CD8-positive, alpha-beta memory T cell (primary cell): ENCODE measurements at regions not wholly inside any gene's neighbourhood (a gene's known extent, or its start where the extent isn't known, plus 50 kb on each side); places are given as distances from the start of the nearest gene placed in this dataset.

Experiments used
- CTCF ChIA-PET: fragments of 350-600 bp; sonication (Branson Sonifier 250); formaldehyde crosslinking; loops from one replicate; lab custom pipeline; 2021; ENCODE audit warnings: antibody characterized with exemption; lab: Charles Lee
- POLR2A ChIA-PET: fragments of 350-600 bp; sonication (Branson Sonifier 250); formaldehyde crosslinking; loops from one replicate; lab custom pipeline; 2021; ENCODE audit warnings: antibody characterized with exemption; lab: Charles Lee
- DNase-seq, 5 donors: peaks; one replicate each; pipeline versions ENCODE4 v3.0.0 to v3.0.0-alpha.2; 2020 to 2022; ENCODE audit warnings: mixed read lengths in 1 of 5
- H3K27ac ChIP-seq: one replicate; pipeline ENCODE4 v1.7.0; 2013; ENCODE audit warnings: low read depth, mild to moderate bottlenecking, low read length, moderate library complexity
- H3K27me3 ChIP-seq: 2 replicates; pipeline ENCODE4 v1.7.0; 2013; ENCODE audit warnings: low read length, mild to moderate bottlenecking; ENCODE audit not compliant: insufficient read depth, poor library complexity, severe bottlenecking
- H3K36me3 ChIP-seq: 2 replicates; pipeline ENCODE4 v1.7.0; 2013; ENCODE audit warnings: mild to moderate bottlenecking, low read length, moderate library complexity; ENCODE audit not compliant: insufficient read depth
- H3K4me1 ChIP-seq: 2 replicates; pipeline ENCODE4 v1.7.0; 2013; ENCODE audit warnings: mild to moderate bottlenecking, low read length, moderate library complexity; ENCODE audit not compliant: insufficient read depth
- H3K4me3 ChIP-seq: 2 replicates; pipeline ENCODE4 v1.7.0; 2013; ENCODE audit warnings: mild to moderate bottlenecking, low read length
- H3K9me3 ChIP-seq: 2 replicates; pipeline ENCODE4 v1.7.0; 2013; ENCODE audit warnings: mild to moderate bottlenecking, low read length
- H3K27ac Mint-ChIP-seq, 8 donors: one replicate each; pipeline ENCODE4 v1.8.0; 2020 to 2021; ENCODE audit warnings: mixed read lengths in 8 of 8, mild to moderate bottlenecking in 6 of 8, inconsistent platforms in 3 of 8, moderate library complexity in 3 of 8
- H3K27me3 Mint-ChIP-seq, 2 donors: one replicate each; pipeline ENCODE4 v1.8.0; 2020 to 2021; ENCODE audit warnings: mixed read lengths in 2 of 2, mild to moderate bottlenecking in 1 of 2, moderate library complexity in 1 of 2
- H3K36me3 Mint-ChIP-seq, 3 donors: one replicate each; pipeline ENCODE4 v1.8.0; 2020 to 2021; ENCODE audit warnings: mixed read lengths in 3 of 3, inconsistent platforms in 1 of 3, mild to moderate bottlenecking in 1 of 3
- H3K4me1 Mint-ChIP-seq, 3 donors: one replicate each; pipeline ENCODE4 v1.8.0; 2020 to 2021; ENCODE audit warnings: mixed read lengths in 3 of 3, inconsistent platforms in 1 of 3, mild to moderate bottlenecking in 1 of 3
- H3K4me3 Mint-ChIP-seq, 7 donors: one replicate each; pipeline ENCODE4 v1.8.0; 2020 to 2021; ENCODE audit warnings: mixed read lengths in 7 of 7, mild to moderate bottlenecking in 6 of 7, moderate library complexity in 4 of 7, inconsistent platforms in 2 of 7
- H3K9me3 Mint-ChIP-seq, 5 donors: one replicate each; pipeline ENCODE4 v1.8.0; 2020 to 2022; ENCODE audit warnings: mixed read lengths in 5 of 5, mild to moderate bottlenecking in 3 of 5, moderate library complexity in 2 of 5, inconsistent platforms in 1 of 5

DNA sequence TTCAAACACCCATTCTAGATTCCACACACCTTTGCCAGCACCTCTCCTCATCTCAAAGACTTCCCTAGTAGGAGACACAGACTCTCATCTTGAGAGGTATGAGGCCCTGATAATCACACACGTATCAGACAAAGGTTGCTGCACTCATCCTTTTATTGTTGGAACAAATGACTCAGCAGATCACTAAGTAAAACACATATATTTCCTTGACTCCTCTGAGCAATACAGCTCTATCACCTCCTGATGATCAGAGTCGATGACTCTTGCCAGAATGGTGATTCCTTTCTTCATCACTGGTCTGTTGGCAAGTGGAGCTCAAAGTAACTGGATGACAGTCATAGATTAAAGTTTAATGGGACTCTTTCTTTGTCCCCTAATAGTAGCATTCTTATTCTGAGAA is 1049.2 kb upstream of the ZEB2 start:
- Mint-ChIP-seq H3K27me3 (peaks cover 0 to 2% of the 10 kb centered on the region in 2 donors), H3K36me3 (no peaks in the 10 kb centered on the region), H3K4me3 (no peak overlapping the region), H3K4me1 (no peaks in the 10 kb centered on the region), H3K27ac (no peak overlapping the region), H3K9me3 (peaks cover 0 to 4% (median 2%) of the 10 kb centered on the region in 5 donors)
- no peak overlapping the region for H3K27ac ChIP-seq
- H3K36me3 ChIP-seq = no peaks in the 10 kb centered on the region
- ChIA-PET CTCF (no interaction called here), POLR2A (no interaction called here)
- H3K27me3 ChIP-seq = no peaks in the 10 kb centered on the region
- no peak for DNase-seq
- no peaks in the 10 kb centered on the region for H3K4me1 ChIP-seq
- no peak overlapping the region for H3K4me3 ChIP-seq
- H3K9me3 ChIP-seq = no peaks in the 10 kb centered on the region

DNA sequence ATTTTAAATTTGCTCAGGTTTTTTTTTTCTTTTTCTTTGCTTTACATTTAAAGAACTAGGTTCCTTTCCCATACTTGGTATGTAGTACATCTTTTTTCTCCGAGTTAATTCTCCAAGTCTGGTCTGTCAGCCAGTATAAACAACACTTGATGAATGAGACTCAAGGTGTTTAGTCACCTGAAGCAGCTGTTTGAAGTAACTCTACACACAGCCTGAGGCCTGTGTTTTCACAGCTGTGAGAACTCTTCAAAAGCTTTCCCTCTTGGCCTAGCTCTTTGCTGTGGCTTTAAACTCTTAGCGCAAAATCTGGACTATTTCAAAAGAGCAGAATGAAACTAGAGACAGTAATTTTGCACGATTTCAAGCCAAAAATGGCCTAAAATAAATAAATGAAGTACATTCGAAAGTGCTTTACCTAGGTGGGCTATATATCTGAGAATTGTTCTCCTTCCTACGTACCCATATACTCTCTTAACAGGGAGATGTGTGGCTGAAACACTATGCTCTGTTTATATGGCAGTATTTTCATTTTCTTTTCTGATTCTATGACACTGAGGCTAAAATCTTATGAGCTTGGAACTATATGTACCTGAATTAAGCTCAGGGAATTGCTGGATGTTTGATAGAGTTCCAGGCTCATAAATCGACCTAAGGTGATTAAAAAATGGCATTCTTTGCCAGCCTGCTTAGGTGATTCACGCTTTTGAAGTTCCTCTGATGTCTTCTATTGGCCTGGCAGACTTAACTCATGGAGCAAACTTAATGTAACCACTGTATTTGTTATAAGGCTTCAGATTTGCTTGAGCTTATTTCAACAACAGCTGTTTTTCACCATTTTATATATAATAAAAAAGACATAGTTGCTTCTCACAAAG is 1044.1 kb upstream of the ZEB2 start:
- ChIA-PET POLR2A (no interaction called here), CTCF (no interaction called here)
- Mint-ChIP-seq H3K4me3 (no peak overlapping the region), H3K4me1 (no peaks in the 10 kb centered on the region), H3K27me3 (peaks cover 0 to 2% of the 10 kb centered on the region in 2 donors), H3K27ac (peak overlapping the region in 1 of 8 donors; percentile 61), H3K9me3 (no peaks in the 10 kb centered on the region), H3K36me3 (no peaks in the 10 kb centered on the region)
- no peaks in the 10 kb centered on the region for H3K36me3 ChIP-seq
- H3K9me3 ChIP-seq = no peaks in the 10 kb centered on the region
- no peaks in the 10 kb centered on the region for H3K27me3 ChIP-seq
- DNase-seq = no peak
- no peak overlapping the region for H3K27ac ChIP-seq
- no peak overlapping the region for H3K4me3 ChIP-seq
- no peaks in the 10 kb centered on the region for H3K4me1 ChIP-seq

DNA sequence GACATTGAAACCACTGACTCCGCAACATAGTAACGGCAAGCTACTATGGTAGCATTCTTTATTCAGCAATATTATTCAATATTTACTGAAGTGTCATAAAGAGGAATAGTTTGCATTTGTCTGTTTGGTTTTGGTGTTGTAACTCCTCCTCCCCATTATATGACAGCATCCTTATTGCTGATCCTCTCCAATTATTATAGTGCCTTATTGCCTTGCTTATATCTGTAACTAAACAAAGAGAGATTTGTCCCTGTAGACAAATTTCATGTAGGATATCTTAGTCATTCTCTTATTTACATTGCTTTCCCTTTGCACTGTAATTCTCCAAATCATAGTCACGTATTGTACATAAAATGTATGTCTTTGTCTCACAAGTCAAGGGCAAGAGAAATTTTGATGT is 1041.2 kb upstream of the ZEB2 start:
- H3K4me1 Mint-ChIP-seq = no peaks in the 10 kb centered on the region
- H3K9me3 Mint-ChIP-seq = peaks cover 0 to 1% (median 0%) of the 10 kb centered on the region in 5 donors
- no peaks in the 10 kb centered on the region for H3K9me3 ChIP-seq

DNA sequence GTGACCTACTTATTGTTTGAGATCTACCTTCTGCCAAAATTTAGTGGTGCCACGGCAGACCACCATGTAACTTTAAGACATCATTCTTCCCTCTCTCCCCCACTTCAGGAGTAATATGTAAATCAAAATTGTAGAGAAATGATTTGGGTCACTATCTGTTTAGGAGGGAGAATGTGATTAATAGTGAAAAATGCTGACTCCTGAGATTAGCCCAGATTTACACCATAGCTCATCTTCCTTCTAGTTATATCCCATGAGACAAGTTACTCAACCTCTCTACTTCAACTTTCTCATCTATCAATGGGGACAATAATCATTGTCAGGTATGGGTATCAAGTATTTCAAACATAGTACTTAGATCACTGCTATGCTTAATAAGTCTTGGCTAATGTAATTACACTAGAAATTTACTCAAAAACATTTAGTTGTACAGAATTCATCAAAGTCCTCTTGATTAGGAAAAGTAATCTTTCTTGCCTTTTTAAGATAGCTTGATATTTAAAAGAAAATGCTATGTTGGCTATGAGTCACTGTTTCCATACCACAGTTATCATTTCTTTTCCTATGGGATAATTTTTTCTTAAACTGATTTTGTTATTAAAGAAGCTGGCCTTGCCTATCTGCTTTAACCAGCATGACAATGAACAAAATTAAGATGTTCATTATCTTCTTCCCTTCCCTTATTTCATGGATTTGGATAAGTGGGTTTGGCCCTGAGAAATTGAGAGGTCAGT is 1038.9 kb upstream of the ZEB2 start:
- Mint-ChIP-seq H3K4me1 (no peaks in the 10 kb centered on the region), H3K36me3 (no peaks in the 10 kb centered on the region), H3K27me3 (no peaks in the 10 kb centered on the region), H3K27ac (no peak overlapping the region), H3K4me3 (no peak overlapping the region), H3K9me3 (peaks cover 0 to 2% (median 0%) of the 10 kb centered on the region in 5 donors)
- Histone ChIP-seq H3K27ac (no peak overlapping the region), H3K36me3 (no peaks in the 10 kb centered on the region), H3K9me3 (no peaks in the 10 kb centered on the region), H3K4me3 (no peak overlapping the region), H3K27me3 (no peaks in the 10 kb centered on the region), H3K4me1 (no peaks in the 10 kb centered on the region)
- POLR2A ChIA-PET = no interaction called here
- DNase-seq = no peak
- CTCF ChIA-PET = no interaction called here

More for the DNA sequence above, 1041.2 kb upstream of the ZEB2 start:
- POLR2A ChIA-PET = no interaction called here
- Histone ChIP-seq H3K36me3 (no peaks in the 10 kb centered on the region), H3K4me1 (no peaks in the 10 kb centered on the region), H3K27me3 (no peaks in the 10 kb centered on the region), H3K27ac (no peak overlapping the region), H3K4me3 (no peak overlapping the region)
- H3K36me3 Mint-ChIP-seq = no peaks in the 10 kb centered on the region
- DNase-seq = no peak
- peaks cover 0 to 2% of the 10 kb centered on the region in 2 donors for H3K27me3 Mint-ChIP-seq
- CTCF ChIA-PET = no interaction called here
- no peak overlapping the region for H3K27ac Mint-ChIP-seq
- H3K4me3 Mint-ChIP-seq = no peak overlapping the region

DNA sequence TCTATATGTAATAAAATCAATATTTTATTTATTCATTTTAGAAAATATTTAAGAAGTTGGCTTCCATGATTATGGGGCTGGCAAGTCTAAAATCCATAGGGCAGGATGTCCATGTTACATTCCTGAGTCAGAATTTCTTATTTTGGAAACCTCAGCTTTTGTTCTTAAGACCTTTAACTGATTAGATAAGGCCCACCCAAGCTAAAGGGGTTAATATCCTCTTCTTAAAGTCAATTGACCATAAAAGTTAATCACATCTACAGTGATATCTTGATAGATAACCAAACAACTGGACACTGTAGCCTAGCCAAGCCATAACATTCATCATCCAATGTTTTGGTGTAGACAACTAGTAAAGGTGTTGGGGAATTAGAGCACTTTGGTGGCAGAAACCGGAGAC is 1035.4 kb upstream of the ZEB2 start:
- no peak overlapping the region for H3K27ac ChIP-seq
- CTCF ChIA-PET = no interaction called here
- no peaks in the 10 kb centered on the region for H3K36me3 ChIP-seq
- no peaks in the 10 kb centered on the region for H3K36me3 Mint-ChIP-seq
- no peak overlapping the region for H3K4me3 Mint-ChIP-seq
- H3K4me1 Mint-ChIP-seq = no peaks in the 10 kb centered on the region
- H3K4me1 ChIP-seq = no peaks in the 10 kb centered on the region
- POLR2A ChIA-PET = no interaction called here
- no peak for DNase-seq
- H3K9me3 ChIP-seq = no peaks in the 10 kb centered on the region
- no peaks in the 10 kb centered on the region for H3K27me3 ChIP-seq
- peaks cover 0 to 2% (median 0%) of the 10 kb centered on the region in 5 donors for H3K9me3 Mint-ChIP-seq
- H3K4me3 ChIP-seq = no peak overlapping the region
- H3K27ac Mint-ChIP-seq = no peak overlapping the region
- no peaks in the 10 kb centered on the region for H3K27me3 Mint-ChIP-seq

DNA sequence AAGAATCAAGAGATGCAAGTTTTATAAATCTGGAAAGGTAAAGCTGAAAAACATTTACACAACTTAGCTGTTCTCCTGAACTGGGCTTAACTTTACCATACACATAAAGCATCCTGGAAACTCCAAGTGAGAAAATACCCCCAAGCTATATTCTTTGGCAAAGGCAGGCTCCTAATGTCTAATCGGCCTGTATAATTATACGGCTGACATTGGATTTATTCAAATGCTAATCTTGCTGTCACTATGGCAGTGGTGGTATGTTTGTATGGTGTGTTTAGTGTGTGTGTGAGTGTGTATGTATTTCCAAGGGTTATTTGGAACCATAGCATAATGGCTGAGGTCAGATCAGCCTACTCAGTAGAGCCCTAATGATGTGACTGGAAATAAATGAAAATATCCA is 1031.8 kb upstream of the ZEB2 start:
- Histone ChIP-seq H3K27ac (no peak overlapping the region), H3K27me3 (no peaks in the 10 kb centered on the region), H3K4me1 (no peaks in the 10 kb centered on the region), H3K36me3 (no peaks in the 10 kb centered on the region), H3K9me3 (no peaks in the 10 kb centered on the region), H3K4me3 (no peak overlapping the region)
- Mint-ChIP-seq H3K4me3 (no peak overlapping the region), H3K27me3 (peaks cover 0 to 1% of the 10 kb centered on the region in 2 donors), H3K9me3 (peaks cover 0 to 2% (median 0%) of the 10 kb centered on the region in 5 donors), H3K27ac (no peak overlapping the region), H3K36me3 (no peaks in the 10 kb centered on the region), H3K4me1 (no peaks in the 10 kb centered on the region)
- CTCF ChIA-PET = no interaction called here
- no peak for DNase-seq
- POLR2A ChIA-PET = no interaction called here

DNA sequence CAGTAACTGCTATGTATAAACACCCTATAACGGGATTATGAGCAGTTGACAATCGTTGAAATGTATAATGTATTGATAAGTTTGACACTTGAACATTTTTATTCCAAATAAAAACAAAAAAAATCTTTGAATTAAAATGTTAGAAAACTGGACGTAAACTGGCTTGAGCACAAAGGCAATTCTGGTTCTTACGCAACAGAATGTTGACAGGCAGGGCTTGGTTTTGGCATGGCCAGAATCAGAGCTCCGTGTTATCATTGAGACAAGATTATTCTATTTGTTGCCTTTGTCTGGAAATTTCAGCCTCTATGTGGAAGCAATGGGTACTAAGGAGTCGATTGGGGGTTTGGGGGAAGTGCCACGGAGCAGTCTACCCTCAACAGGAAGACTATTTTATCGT is 1028.6 kb upstream of the ZEB2 start:
- no peaks in the 10 kb centered on the region for H3K9me3 ChIP-seq
- H3K27ac ChIP-seq = no peak overlapping the region
- no peaks in the 10 kb centered on the region for H3K27me3 ChIP-seq
- CTCF ChIA-PET = no interaction called here
- Mint-ChIP-seq H3K27ac (no peak overlapping the region), H3K36me3 (no peaks in the 10 kb centered on the region), H3K4me1 (no peaks in the 10 kb centered on the region), H3K9me3 (no peaks in the 10 kb centered on the region), H3K27me3 (peaks cover 0 to 1% of the 10 kb centered on the region in 2 donors), H3K4me3 (no peak overlapping the region)
- no peaks in the 10 kb centered on the region for H3K36me3 ChIP-seq
- no peaks in the 10 kb centered on the region for H3K4me1 ChIP-seq
- DNase-seq = no peak
- no peak overlapping the region for H3K4me3 ChIP-seq
- POLR2A ChIA-PET = no interaction called here

DNA sequence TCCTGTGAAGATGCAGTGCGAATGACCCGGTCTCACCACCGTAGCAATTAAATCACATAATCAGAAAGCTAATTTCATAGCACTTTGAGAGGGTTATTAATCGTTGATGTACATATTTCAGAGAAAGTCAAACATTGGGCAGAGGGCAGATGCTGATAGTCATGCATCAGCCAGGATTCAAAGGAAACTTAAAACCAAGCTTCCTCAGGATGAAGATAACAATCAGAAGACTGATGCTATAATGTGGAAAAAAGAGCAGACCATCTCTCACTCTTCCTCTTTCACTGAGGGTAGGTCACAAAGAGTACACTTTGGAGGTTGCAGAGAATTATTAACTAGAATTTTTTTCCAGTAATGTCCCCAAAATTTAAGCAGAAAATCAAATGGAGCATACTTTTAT is 1027.7 kb upstream of the ZEB2 start:
- peaks cover 0 to 1% of the 10 kb centered on the region in 2 donors for H3K27me3 Mint-ChIP-seq
- POLR2A ChIA-PET = no interaction called here
- no peaks in the 10 kb centered on the region for H3K4me1 Mint-ChIP-seq
- no peak overlapping the region for H3K4me3 ChIP-seq
- no peaks in the 10 kb centered on the region for H3K36me3 Mint-ChIP-seq
- H3K4me1 ChIP-seq = no peaks in the 10 kb centered on the region
- H3K27ac Mint-ChIP-seq = no peak overlapping the region
- H3K9me3 ChIP-seq = no peaks in the 10 kb centered on the region
- H3K27ac ChIP-seq = no peak overlapping the region
- CTCF ChIA-PET = no interaction called here
- no peak for DNase-seq
- H3K9me3 Mint-ChIP-seq = peaks cover 0 to 3% (median 0%) of the 10 kb centered on the region in 5 donors
- no peaks in the 10 kb centered on the region for H3K27me3 ChIP-seq
- no peak overlapping the region for H3K4me3 Mint-ChIP-seq
- no peaks in the 10 kb centered on the region for H3K36me3 ChIP-seq
